ENCODE measurements at regions not wholly inside any gene's neighbourhood (a gene's known extent, or its start where the extent isn't known, plus 50 kb on each side); places are given as distances from the start of the nearest gene placed in this dataset.

DNA sequence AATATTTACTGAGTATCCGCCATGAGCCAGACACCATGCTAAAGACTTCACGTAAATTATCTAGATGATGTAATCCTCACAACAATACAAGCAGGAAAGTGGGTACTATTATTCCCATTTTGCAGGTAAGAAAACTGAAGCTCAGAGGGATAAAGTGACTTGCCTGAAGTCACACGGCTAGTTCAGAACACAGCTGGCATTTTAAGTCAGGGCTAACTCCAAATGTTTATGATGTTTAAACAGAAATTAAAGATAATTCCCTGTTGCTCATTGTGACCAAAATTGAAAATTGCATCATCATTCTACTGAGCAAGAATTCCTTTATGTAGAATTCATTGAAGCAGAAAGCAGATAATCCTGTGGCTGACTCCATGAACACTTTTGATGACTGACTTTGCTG is 71.3 kb upstream of the STXBP5 start:
- no peaks in the 10 kb centered on the region for H3K4me1 Mint-ChIP-seq
- intact Hi-C loops (cut with micrococcal nuclease) = no loop called here
- no peak overlapping the region for H2AFZ ChIP-seq (ENCODE audit: insufficient read depth, low read depth, low read length, poor library complexity, severe bottlenecking)
- no peak for ATAC-seq (ENCODE audit: low read depth)
- no peak overlapping the region for H3K4me3 Mint-ChIP-seq
- no peaks in the 10 kb centered on the region for H3K27me3 ChIP-seq (replicated peaks in 1 of 4; ENCODE audit: control extremely low read depth in 1 of 4, control insufficient read depth in 3 of 4, insufficient read depth in 4 of 4, low read length in 3 of 4)
- H4K20me1 ChIP-seq (ENCODE audit: control insufficient read depth, insufficient read depth, low read length, poor library complexity, severe bottlenecking) = no peaks in the 10 kb centered on the region
- H3K9me3 ChIP-seq (ENCODE audit: control extremely low read depth in 1 of 3, control insufficient read depth in 2 of 3, insufficient read depth in 1 of 3, low read length in 2 of 3) = no peaks in the 10 kb centered on the region
- no peaks in the 10 kb centered on the region for H3K36me3 ChIP-seq (replicated peaks in 1 of 2; ENCODE audit: control extremely low read depth in 1 of 2, control insufficient read depth in 1 of 2, extremely low read depth in 1 of 2, insufficient read depth in 2 of 2, low read length in 1 of 2)
- no peak overlapping the region for H3K4me3 ChIP-seq (ENCODE audit: control extremely low read depth in 1 of 5, extremely low read depth in 1 of 5, insufficient read depth in 1 of 5, low read depth in 2 of 5, low read length in 4 of 5)
- ChIA-PET POLR2A (no interaction called here), CTCF (interaction anchor here (0.5 kb wide), 1 partner anchor 1208 kb away, joined by 3 read pairs; no protein-coding TSS in a partner anchor)
- no peaks in the 10 kb centered on the region for H3K27me3 Mint-ChIP-seq
- no peak overlapping the region for H3K9ac ChIP-seq (ENCODE audit: low read length)
- no CpG with 5 or more reads among the region's 3 CpGs for WGBS (ENCODE audit: insufficient coverage)
- H3K9me3 Mint-ChIP-seq (ENCODE audit: insufficient read depth) = no peaks in the 10 kb centered on the region
- H3K4me2 ChIP-seq (replicated peaks; ENCODE audit: low read depth, low read length, poor library complexity, severe bottlenecking) = no peak overlapping the region
- no peak overlapping the region for H3K27ac Mint-ChIP-seq
- DNase-seq = no peak
- no peaks in the 10 kb centered on the region for H3K79me2 ChIP-seq (ENCODE audit: control insufficient read depth, insufficient read depth, low read length)
- H3K27ac ChIP-seq (ENCODE audit: low read length in 2 of 2) = no peak overlapping the region
- H3K4me1 ChIP-seq (ENCODE audit: control insufficient read depth in 2 of 2, insufficient read depth in 2 of 2, low read length in 2 of 2) = no peaks in the 10 kb centered on the region
- TF ChIP-seq, protein P1, sequence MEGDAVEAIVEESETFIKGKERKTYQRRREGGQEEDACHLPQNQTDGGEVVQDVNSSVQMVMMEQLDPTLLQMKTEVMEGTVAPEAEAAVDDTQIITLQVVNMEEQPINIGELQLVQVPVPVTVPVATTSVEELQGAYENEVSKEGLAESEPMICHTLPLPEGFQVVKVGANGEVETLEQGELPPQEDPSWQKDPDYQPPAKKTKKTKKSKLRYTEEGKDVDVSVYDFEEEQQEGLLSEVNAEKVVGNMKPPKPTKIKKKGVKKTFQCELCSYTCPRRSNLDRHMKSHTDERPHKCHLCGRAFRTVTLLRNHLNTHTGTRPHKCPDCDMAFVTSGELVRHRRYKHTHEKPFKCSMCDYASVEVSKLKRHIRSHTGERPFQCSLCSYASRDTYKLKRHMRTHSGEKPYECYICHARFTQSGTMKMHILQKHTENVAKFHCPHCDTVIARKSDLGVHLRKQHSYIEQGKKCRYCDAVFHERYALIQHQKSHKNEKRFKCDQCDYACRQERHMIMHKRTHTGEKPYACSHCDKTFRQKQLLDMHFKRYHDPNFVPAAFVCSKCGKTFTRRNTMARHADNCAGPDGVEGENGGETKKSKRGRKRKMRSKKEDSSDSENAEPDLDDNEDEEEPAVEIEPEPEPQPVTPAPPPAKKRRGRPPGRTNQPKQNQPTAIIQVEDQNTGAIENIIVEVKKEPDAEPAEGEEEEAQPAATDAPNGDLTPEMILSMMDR (IDR thresholded peaks at IDR 0.05) = no peak
- TF ChIP-seq EZH2 (IDR thresholded peaks at IDR 0.05; ENCODE audit: borderline replicate concordance, insufficient read depth, low read depth, low read length, poor library complexity, severe bottlenecking) = no peak

- DNase-seq (no peak), ATAC-seq (ENCODE audit: low read depth) (no peak)
- Histone ChIP-seq H3K27me3 (replicated peaks in 1 of 4; ENCODE audit: control extremely low read depth in 1 of 4, control insufficient read depth in 3 of 4, insufficient read depth in 4 of 4, low read length in 3 of 4) (no peaks in the 10 kb centered on the region), H3K27ac (ENCODE audit: low read length in 2 of 2) (no peak overlapping the region), H3K36me3 (replicated peaks in 1 of 2; ENCODE audit: control extremely low read depth in 1 of 2, control insufficient read depth in 1 of 2, extremely low read depth in 1 of 2, insufficient read depth in 2 of 2, low read length in 1 of 2) (no peaks in the 10 kb centered on the region), H2AFZ (ENCODE audit: insufficient read depth, low read depth, low read length, poor library complexity, severe bottlenecking) (no peak overlapping the region), H3K79me2 (ENCODE audit: control insufficient read depth, insufficient read depth, low read length) (no peaks in the 10 kb centered on the region), H3K4me1 (ENCODE audit: control insufficient read depth in 2 of 2, insufficient read depth in 2 of 2, low read length in 2 of 2) (no peaks in the 10 kb centered on the region), H4K20me1 (ENCODE audit: control insufficient read depth, insufficient read depth, low read length, poor library complexity, severe bottlenecking) (no peaks in the 10 kb centered on the region), H3K9ac (ENCODE audit: low read length) (no peak overlapping the region), H3K4me3 (ENCODE audit: control extremely low read depth in 1 of 5, extremely low read depth in 1 of 5, insufficient read depth in 1 of 5, low read depth in 2 of 5, low read length in 4 of 5) (no peak overlapping the region), H3K4me2 (replicated peaks; ENCODE audit: low read depth, low read length, poor library complexity, severe bottlenecking) (no peak overlapping the region), H3K9me3 (ENCODE audit: control extremely low read depth in 1 of 3, control insufficient read depth in 2 of 3, insufficient read depth in 1 of 3, low read length in 2 of 3) (no peaks in the 10 kb centered on the region)
- Mint-ChIP-seq H3K9me3 (ENCODE audit: insufficient read depth) (no peaks in the 10 kb centered on the region), H3K27me3 (no peaks in the 10 kb centered on the region), H3K27ac (no peak overlapping the region), H3K4me3 (no peak overlapping the region), H3K4me1 (no peaks in the 10 kb centered on the region)
- ChIA-PET POLR2A (no interaction called here), CTCF (no interaction called here)
- no CpG with 5 or more reads among the region's 4 CpGs for WGBS (ENCODE audit: insufficient coverage)
- intact Hi-C loops (cut with micrococcal nuclease) = no loop called here
- TF ChIP-seq, protein P1 (IDR thresholded peaks at IDR 0.05) = no peak
- TF ChIP-seq EZH2 (IDR thresholded peaks at IDR 0.05; ENCODE audit: borderline replicate concordance, insufficient read depth, low read depth, low read length, poor library complexity, severe bottlenecking) = no peak
These were observed 70.5 kb upstream of the STXBP5 start for GRCh38 chr6:147133669-147134068.

All from B cell (primary cell).